ENCODE measurements at regions not wholly inside any gene's neighbourhood (a gene's known extent, or its start where the extent isn't known, plus 50 kb on each side); places are given as distances from the start of the nearest gene placed in this dataset.
A peak's percentile ranks its signal among the peaks of the same experiment; 100 is the strongest.

DNA sequence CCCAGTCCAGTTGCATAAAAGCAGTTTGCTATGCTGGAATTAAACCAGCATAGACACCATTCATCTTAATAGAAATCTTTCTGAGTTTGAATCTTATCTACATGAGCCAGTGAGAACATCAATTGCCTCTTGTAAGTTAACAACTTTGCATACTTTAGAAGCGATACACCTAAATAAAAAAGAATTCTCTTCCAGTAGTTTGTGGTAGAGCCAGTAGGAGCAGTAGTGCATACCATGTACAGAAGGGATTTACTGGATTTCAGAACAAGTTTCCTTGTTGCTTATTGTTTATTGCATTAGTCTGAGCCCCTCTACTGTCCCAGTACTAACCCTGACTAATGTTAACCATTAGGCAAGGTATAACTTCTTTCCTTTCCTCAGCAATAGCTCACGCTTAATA, 313.1 kb downstream of the TGFB2 start:
- TF ChIP-seq, protein P1, sequence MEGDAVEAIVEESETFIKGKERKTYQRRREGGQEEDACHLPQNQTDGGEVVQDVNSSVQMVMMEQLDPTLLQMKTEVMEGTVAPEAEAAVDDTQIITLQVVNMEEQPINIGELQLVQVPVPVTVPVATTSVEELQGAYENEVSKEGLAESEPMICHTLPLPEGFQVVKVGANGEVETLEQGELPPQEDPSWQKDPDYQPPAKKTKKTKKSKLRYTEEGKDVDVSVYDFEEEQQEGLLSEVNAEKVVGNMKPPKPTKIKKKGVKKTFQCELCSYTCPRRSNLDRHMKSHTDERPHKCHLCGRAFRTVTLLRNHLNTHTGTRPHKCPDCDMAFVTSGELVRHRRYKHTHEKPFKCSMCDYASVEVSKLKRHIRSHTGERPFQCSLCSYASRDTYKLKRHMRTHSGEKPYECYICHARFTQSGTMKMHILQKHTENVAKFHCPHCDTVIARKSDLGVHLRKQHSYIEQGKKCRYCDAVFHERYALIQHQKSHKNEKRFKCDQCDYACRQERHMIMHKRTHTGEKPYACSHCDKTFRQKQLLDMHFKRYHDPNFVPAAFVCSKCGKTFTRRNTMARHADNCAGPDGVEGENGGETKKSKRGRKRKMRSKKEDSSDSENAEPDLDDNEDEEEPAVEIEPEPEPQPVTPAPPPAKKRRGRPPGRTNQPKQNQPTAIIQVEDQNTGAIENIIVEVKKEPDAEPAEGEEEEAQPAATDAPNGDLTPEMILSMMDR (conservative IDR thresholded peaks at IDR 0.05; ENCODE audit: low read depth, low read length): peak; percentile 33; the same call in 1 of the 2 replicates
- TF ChIP-seq EZH2 (IDR thresholded peaks at IDR 0.05; ENCODE audit: low read length, unreplicated experiment): no peak
